IMR-90 (cell line): ENCODE measurements at regions not wholly inside any gene's neighbourhood (a gene's known extent, or its start where the extent isn't known, plus 50 kb on each side); places are given as distances from the start of the nearest gene placed in this dataset.

Experiments used
- ATAC-seq: fragments of 200-7000 bp; cut with Tn5 transposase; 2 replicates; pipeline ENCODE4 v1.9.1; 2020; ENCODE audit warnings: low read depth, mild to moderate bottlenecking, moderate library complexity
- BruUV-seq: library from RNA; stranded (reverse); fragments of 400-500 nt; replicated peaks from 2 replicates; lab custom pipeline; 2021; lab: Mats Ljungman, UMichigan
- CTCF ChIA-PET: fragments of 300-600 bp; formaldehyde crosslinking; extraction: SDS; loops from one replicate; lab custom pipeline; 2021; ENCODE audit warnings: antibody characterized with exemption; lab: Yijun Ruan, JAX
- POLR2A ChIA-PET: fragments of 300-600 bp; sonication (Branson Sonifier 250); formaldehyde crosslinking; loops from one replicate; lab custom pipeline; 2022; ENCODE audit warnings: antibody characterized with exemption; ENCODE audit not compliant: unreplicated experiment; lab: Charles Lee
- DNase-seq: peaks from one replicate; pipeline ENCODE4 v3.0.0; 2013
- H2AFZ ChIP-seq: replicated peaks from 2 replicates; pipeline ENCODE3; 2013; ENCODE audit warnings: low read length, mild to moderate bottlenecking; ENCODE audit not compliant: poor library complexity
- H2AK5ac ChIP-seq: 2 replicates; pipeline ENCODE4 v1.6.1; 2013; ENCODE audit warnings: low read depth, low read length, inconsistent platforms
- H2AK9ac ChIP-seq: replicated peaks from 2 replicates; pipeline ENCODE3; 2013; ENCODE audit warnings: mild to moderate bottlenecking, low read depth, low read length, moderate library complexity; ENCODE audit not compliant: poor library complexity
- H2BK120ac ChIP-seq: 2 replicates; pipeline ENCODE4 v1.6.1; 2013; ENCODE audit warnings: low read depth, low read length, inconsistent platforms
- H2BK15ac ChIP-seq: 3 replicates; pipeline ENCODE4 v1.6.1; 2013; ENCODE audit warnings: low read depth, low read length, inconsistent platforms
- H2BK20ac ChIP-seq: 2 replicates; pipeline ENCODE4 v1.6.1; 2013; ENCODE audit warnings: low read depth, mild to moderate bottlenecking, inconsistent platforms, low read length, moderate library complexity
- H2BK5ac ChIP-seq: 2 replicates; pipeline ENCODE4 v1.6.1; 2013; ENCODE audit warnings: mild to moderate bottlenecking, low read depth, low read length, inconsistent platforms; ENCODE audit not compliant: poor library complexity, severe bottlenecking
- H3K14ac ChIP-seq: replicated peaks from 2 replicates; pipeline ENCODE4 v1.6.1; 2013; ENCODE audit warnings: low read depth, low read length, inconsistent platforms
- H3K18ac ChIP-seq: 2 replicates; pipeline ENCODE4 v1.6.1; 2013; ENCODE audit warnings: low read depth, low read length, control low read depth
- H3K23ac ChIP-seq: 2 replicates; pipeline ENCODE4 v1.6.1; 2013; ENCODE audit warnings: low read depth, low read length, inconsistent platforms
- H3K27ac ChIP-seq: 2 replicates; pipeline ENCODE4 v1.5.1; 2013; ENCODE audit warnings: mild to moderate bottlenecking, control low read depth, low read length; ENCODE audit not compliant: insufficient read depth
- H3K27me3 ChIP-seq: 2 replicates; pipeline ENCODE4 v1.6.1; 2013; ENCODE audit warnings: low read length; ENCODE audit not compliant: control insufficient read depth, insufficient read depth
- H3K36me3 ChIP-seq: 2 replicates; pipeline ENCODE4 v1.6.1; 2013; ENCODE audit warnings: low read length, mixed read lengths; ENCODE audit not compliant: control insufficient read depth, insufficient read depth
- H3K4ac ChIP-seq: 2 replicates; pipeline ENCODE4 v1.6.1; 2013; ENCODE audit warnings: low read depth, low read length, inconsistent platforms
- H3K4me1 ChIP-seq: 2 replicates; pipeline ENCODE4 v1.6.1; 2013; ENCODE audit warnings: low read length, mixed read lengths; ENCODE audit not compliant: control insufficient read depth, insufficient read depth
- H3K4me2 ChIP-seq: 2 replicates; pipeline ENCODE4 v1.6.1; 2013; ENCODE audit warnings: low read depth, mild to moderate bottlenecking, control low read depth, low read length, moderate library complexity
- H3K4me3 ChIP-seq: 2 replicates; pipeline ENCODE4 v1.5.1; 2013; ENCODE audit warnings: low read depth, mild to moderate bottlenecking, control low read depth, low read length, moderate library complexity; ENCODE audit not compliant: insufficient read depth
- H3K56ac ChIP-seq: 2 replicates; pipeline ENCODE4 v1.6.1; 2013; ENCODE audit warnings: low read length, inconsistent platforms; ENCODE audit not compliant: insufficient read depth; ENCODE audit errors: extremely low read depth
- H3K79me1 ChIP-seq, 2 experiments: 2 replicates each; pipeline ENCODE4 v1.6.1; 2013; ENCODE audit warnings: low read length in 2 of 2, inconsistent platforms in 1 of 2, low read depth in 1 of 2
- H3K9ac ChIP-seq: 2 replicates; pipeline ENCODE4 v1.6.1; 2013; ENCODE audit warnings: low read depth, low read length, control low read depth
- H3K9me1 ChIP-seq: 2 replicates; pipeline ENCODE4 v1.6.1; 2013; ENCODE audit warnings: low read length, inconsistent platforms; ENCODE audit not compliant: insufficient read depth
- H3K9me3 ChIP-seq: 2 replicates; pipeline ENCODE4 v1.6.1; 2013; ENCODE audit warnings: low read length; ENCODE audit not compliant: control insufficient read depth, insufficient read depth
- H4K20me1 ChIP-seq: 2 replicates; pipeline ENCODE4 v1.6.1; 2013; ENCODE audit warnings: low read length, inconsistent platforms; ENCODE audit not compliant: insufficient read depth
- H4K5ac ChIP-seq: 2 replicates; pipeline ENCODE4 v1.6.1; 2013; ENCODE audit warnings: mild to moderate bottlenecking, low read depth, low read length, control low read depth
- H4K8ac ChIP-seq, 2 experiments: 2 replicates each; pipeline ENCODE4 v1.6.1; 2013; ENCODE audit warnings: low read depth in 2 of 2, low read length in 2 of 2, control low read depth in 1 of 2, inconsistent platforms in 1 of 2
- H4K91ac ChIP-seq: 2 replicates; pipeline ENCODE4 v1.6.1; 2013; ENCODE audit warnings: low read depth, low read length, inconsistent platforms; ENCODE audit not compliant: insufficient read depth
- FOS ChIP-seq: fragments of 150-350 bp; IDR thresholded peaks from 2 replicates; pipeline ENCODE4 v1.6.1; 2016; ENCODE audit warnings: low read depth, low read length
- MAFK ChIP-seq: IDR thresholded peaks from 2 replicates; pipeline ENCODE4 v1.6.1; 2012; ENCODE audit warnings: low read depth, low read length, improper control_type of control experiment
- NFE2L2 ChIP-seq: fragments of 150-350 bp; IDR thresholded peaks from 2 replicates; pipeline ENCODE4 v1.6.1; 2016; ENCODE audit warnings: low read depth, mild to moderate bottlenecking, low read length
- POLR2A ChIP-seq: IDR thresholded peaks from 2 replicates; pipeline ENCODE4 v1.6.1; 2012; ENCODE audit warnings: mild to moderate bottlenecking, low read depth, low read length
- RCOR1 ChIP-seq: IDR thresholded peaks from 2 replicates; pipeline ENCODE4 v1.6.1; 2012; ENCODE audit warnings: mild to moderate bottlenecking, low read length, improper control_type of control experiment; ENCODE audit not compliant: insufficient replicate concordance
- RFX5 ChIP-seq: IDR thresholded peaks from 2 replicates; pipeline ENCODE4 v1.8.0; 2012; ENCODE audit warnings: low read depth, mild to moderate bottlenecking, low read length, moderate library complexity
- WGBS, 2 experiments: methylation state at CpG; one replicate each; pipeline versions ENCODE4 v1.1.5 to v1.1.7; 2013; ENCODE audit warnings: missing lambda C conversion rate in 2 of 2; ENCODE audit not compliant: insufficient read length in 1 of 2; ENCODE audit errors: extremely low coverage in 2 of 2; 5-methylcytosine and 5-hydroxymethylcytosine counted together
- dilution Hi-C: fragments of 300-500 bp; cut with HindIII; formaldehyde crosslinking; loops from one replicate; pipeline ENCODE4 v1.14.3; 2018; ENCODE audit warnings: low sequenced_read_pairs; ENCODE audit not compliant: unreplicated experiment
- in situ Hi-C: fragments of 300-500 bp; cut with MboI; formaldehyde crosslinking; loops from 3 replicates; pipeline ENCODE4 v1.14.3; 2019; ENCODE audit warnings: low sequenced_read_pairs, inconsistent platforms, mixed read lengths
- intact Hi-C: fragments of 100-400 bp; cut with micrococcal nuclease; formaldehyde crosslinking; loops from 2 replicates; pipeline ENCODE4 v1.10.0; 2022
- TF ChIP-seq, protein P1 (sequence below): conservative IDR thresholded peaks from 2 replicates; pipeline ENCODE4 v1.5.1; 2012; ENCODE audit warnings: mild to moderate bottlenecking, low read depth, low read length, improper control_type of control experiment
- TF ChIP-seq, protein P2 (sequence below): fragments of 150-350 bp; IDR thresholded peaks from 2 replicates; pipeline ENCODE4 v1.6.1; 2016; ENCODE audit warnings: low read depth, mild to moderate bottlenecking, low read length, moderate library complexity, borderline replicate concordance

DNA sequence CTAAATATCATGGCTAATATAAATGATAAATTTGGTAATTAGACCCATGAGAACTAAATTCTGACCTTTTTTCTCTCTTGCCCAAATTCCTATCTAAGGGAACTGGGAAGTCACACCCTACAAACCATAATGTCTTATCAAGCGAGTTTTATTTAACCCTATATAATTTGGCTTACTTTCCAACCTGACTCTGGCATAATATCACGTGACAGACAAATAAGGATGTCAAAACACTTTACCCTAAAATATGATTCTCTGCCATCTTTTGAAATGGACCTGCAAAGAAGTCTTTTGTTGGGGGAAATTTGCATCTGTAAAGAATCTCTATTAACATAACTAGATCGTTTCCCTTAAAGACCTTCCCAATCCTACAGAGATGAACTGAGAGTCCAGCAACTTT, 1823.5 kb upstream of the LRRTM1 start:
- H3K4ac ChIP-seq: no peak overlapping the region
- H3K18ac ChIP-seq: no peak overlapping the region
- no TSS peak for BruUV-seq
- H3K23ac ChIP-seq: no peak overlapping the region
- no peak overlapping the region for H3K9ac ChIP-seq
- no peak overlapping the region for H2BK120ac ChIP-seq
- no peak overlapping the region for H4K5ac ChIP-seq
- H3K79me1 ChIP-seq: no peaks in the 10 kb centered on the region
- no peak for DNase-seq
- H3K4me2 ChIP-seq: no peak overlapping the region
- TF ChIP-seq NFE2L2 (no peak), POLR2A (no peak), RFX5 (no peak), MAFK (no peak), RCOR1 (no peak), FOS (no peak)
- TF ChIP-seq, protein P1, sequence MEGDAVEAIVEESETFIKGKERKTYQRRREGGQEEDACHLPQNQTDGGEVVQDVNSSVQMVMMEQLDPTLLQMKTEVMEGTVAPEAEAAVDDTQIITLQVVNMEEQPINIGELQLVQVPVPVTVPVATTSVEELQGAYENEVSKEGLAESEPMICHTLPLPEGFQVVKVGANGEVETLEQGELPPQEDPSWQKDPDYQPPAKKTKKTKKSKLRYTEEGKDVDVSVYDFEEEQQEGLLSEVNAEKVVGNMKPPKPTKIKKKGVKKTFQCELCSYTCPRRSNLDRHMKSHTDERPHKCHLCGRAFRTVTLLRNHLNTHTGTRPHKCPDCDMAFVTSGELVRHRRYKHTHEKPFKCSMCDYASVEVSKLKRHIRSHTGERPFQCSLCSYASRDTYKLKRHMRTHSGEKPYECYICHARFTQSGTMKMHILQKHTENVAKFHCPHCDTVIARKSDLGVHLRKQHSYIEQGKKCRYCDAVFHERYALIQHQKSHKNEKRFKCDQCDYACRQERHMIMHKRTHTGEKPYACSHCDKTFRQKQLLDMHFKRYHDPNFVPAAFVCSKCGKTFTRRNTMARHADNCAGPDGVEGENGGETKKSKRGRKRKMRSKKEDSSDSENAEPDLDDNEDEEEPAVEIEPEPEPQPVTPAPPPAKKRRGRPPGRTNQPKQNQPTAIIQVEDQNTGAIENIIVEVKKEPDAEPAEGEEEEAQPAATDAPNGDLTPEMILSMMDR: no peak
- TF ChIP-seq, protein P2, sequence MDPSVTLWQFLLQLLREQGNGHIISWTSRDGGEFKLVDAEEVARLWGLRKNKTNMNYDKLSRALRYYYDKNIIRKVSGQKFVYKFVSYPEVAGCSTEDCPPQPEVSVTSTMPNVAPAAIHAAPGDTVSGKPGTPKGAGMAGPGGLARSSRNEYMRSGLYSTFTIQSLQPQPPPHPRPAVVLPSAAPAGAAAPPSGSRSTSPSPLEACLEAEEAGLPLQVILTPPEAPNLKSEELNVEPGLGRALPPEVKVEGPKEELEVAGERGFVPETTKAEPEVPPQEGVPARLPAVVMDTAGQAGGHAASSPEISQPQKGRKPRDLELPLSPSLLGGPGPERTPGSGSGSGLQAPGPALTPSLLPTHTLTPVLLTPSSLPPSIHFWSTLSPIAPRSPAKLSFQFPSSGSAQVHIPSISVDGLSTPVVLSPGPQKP: no peak
- H3K36me3 ChIP-seq: no peaks in the 10 kb centered on the region
- ATAC-seq: no peak
- intact Hi-C loops: no loop called here
- H3K4me1 ChIP-seq: no peaks in the 10 kb centered on the region
- H2AFZ ChIP-seq: no peak overlapping the region
- H2AK9ac ChIP-seq: no peak overlapping the region
- dilution Hi-C loops: no loop called here
- no peak overlapping the region for H3K4me3 ChIP-seq
- H4K8ac ChIP-seq: no peak overlapping the region
- ChIA-PET POLR2A (no interaction called here), CTCF (no interaction called here)
- no peak overlapping the region for H2AK5ac ChIP-seq
- in situ Hi-C loops: no loop called here
- no peak overlapping the region for H4K91ac ChIP-seq
- peaks cover 8% of the 10 kb centered on the region for H3K9me3 ChIP-seq
- H3K14ac ChIP-seq: no peak overlapping the region
- no peaks in the 10 kb centered on the region for H4K20me1 ChIP-seq
- H2BK5ac ChIP-seq: no peak overlapping the region
- no peak overlapping the region for H3K27ac ChIP-seq
- H3K56ac ChIP-seq: no peak overlapping the region
- no peak overlapping the region for H2BK20ac ChIP-seq
- no peak overlapping the region for H2BK15ac ChIP-seq
- WGBS, 2 experiments: no CpG with 5 or more reads among the region's 3 CpGs
- H3K27me3 ChIP-seq: no peaks in the 10 kb centered on the region
- H3K9me1 ChIP-seq: no peaks in the 10 kb centered on the region
